Esophagus muscularis mucosa (tissue), 4 donors: ENCODE measurements at regions not wholly inside any gene's neighbourhood (a gene's known extent, or its start where the extent isn't known, plus 50 kb on each side); places are given as distances from the start of the nearest gene placed in this dataset.

Experiments used
- DNase-seq: peaks from one replicate; pipeline ENCODE4 v3.0.0-alpha.2; 2017; ENCODE audit errors: extremely low spot score
- H3K27ac ChIP-seq, 4 donors: fragments of 200-600 bp; sonication (generic); replicated peaks in 1 of 4; 1 replicate in 3 of 4; 2 replicates in 1 of 4; pipeline ENCODE4 v1.5.1; 2016 to 2019; ENCODE audit warnings: mild to moderate bottlenecking in 1 of 4
- H3K27me3 ChIP-seq, 4 donors: fragments of 200-600 bp; sonication (generic); one replicate each; pipeline versions ENCODE4 v1.5.1 to v1.6.0; 2016 to 2019
- H3K36me3 ChIP-seq, 4 donors: fragments of 200-600 bp; sonication (generic); one replicate each; pipeline ENCODE4 v1.5.1; 2016 to 2019
- H3K4me1 ChIP-seq, 4 donors: fragments of 200-600 bp; sonication (generic); one replicate each; pipeline ENCODE4 v1.5.1; 2016 to 2019
- H3K4me3 ChIP-seq, 4 donors: fragments of 200-600 bp; sonication (generic); 1 replicate in 2 of 4; 2 replicates in 2 of 4; pipeline ENCODE4 v1.5.1; 2016 to 2019; ENCODE audit warnings: mild to moderate bottlenecking in 4 of 4, moderate library complexity in 1 of 4
- H3K9me3 ChIP-seq, 4 donors: fragments of 200-600 bp; sonication (generic); 1 replicate in 3 of 4; 2 replicates in 1 of 4; pipeline ENCODE4 v1.5.1; 2016 to 2019
- EP300 ChIP-seq: sonication (generic); formaldehyde crosslinking; IDR thresholded peaks from one replicate; pipeline ENCODE4 v1.6.1; 2017; ENCODE audit warnings: antibody characterized with exemption
- POLR2A ChIP-seq: fragments of 450-650 bp; IDR thresholded peaks from one replicate; pipeline ENCODE4 v1.6.1; 2017; ENCODE audit warnings: antibody characterized with exemption, moderate library complexity, mild to moderate bottlenecking, low read depth
- POLR2AphosphoS5 ChIP-seq, 2 donors: sonication (generic); formaldehyde crosslinking; IDR thresholded peaks; one replicate each; pipeline ENCODE4 v1.6.1; 2017; ENCODE audit warnings: antibody characterized with exemption in 2 of 2
- WGBS: methylation state at CpG from one replicate; pipeline ENCODE4 v1.1.5; 2018; 5-methylcytosine and 5-hydroxymethylcytosine counted together
- intact Hi-C: fragments of 100-400 bp; cut with DNase I; formaldehyde crosslinking; loops from one replicate; pipeline ENCODE4 v1.15.1; 2023
- TF ChIP-seq, protein P1 (sequence below), 3 experiments: fragments of 200-600 bp in 2 of 3; fragments of 450-650 bp in 1 of 3; sonication (generic) in 2 of 3; IDR thresholded peaks; one replicate each; pipeline ENCODE4 v1.5.1; 2017 to 2019; ENCODE audit warnings: antibody characterized with exemption in 3 of 3, mild to moderate bottlenecking in 2 of 3, moderate library complexity in 1 of 3

- Histone ChIP-seq H3K4me3 (no peak overlapping the region), H3K9me3 (no peaks in the 10 kb centered on the region), H3K36me3 (no peaks in the 10 kb centered on the region), H3K4me1 (peaks cover 5 to 41% (median 34%) of the 10 kb centered on the region in 4 donors), H3K27ac (no peak overlapping the region), H3K27me3 (no peaks in the 10 kb centered on the region)
- no peak for TF ChIP-seq EP300
- no peak for TF ChIP-seq POLR2AphosphoS5 (IDR thresholded peaks at IDR 0.05)
- TF ChIP-seq POLR2A = no peak
- TF ChIP-seq, protein P1, sequence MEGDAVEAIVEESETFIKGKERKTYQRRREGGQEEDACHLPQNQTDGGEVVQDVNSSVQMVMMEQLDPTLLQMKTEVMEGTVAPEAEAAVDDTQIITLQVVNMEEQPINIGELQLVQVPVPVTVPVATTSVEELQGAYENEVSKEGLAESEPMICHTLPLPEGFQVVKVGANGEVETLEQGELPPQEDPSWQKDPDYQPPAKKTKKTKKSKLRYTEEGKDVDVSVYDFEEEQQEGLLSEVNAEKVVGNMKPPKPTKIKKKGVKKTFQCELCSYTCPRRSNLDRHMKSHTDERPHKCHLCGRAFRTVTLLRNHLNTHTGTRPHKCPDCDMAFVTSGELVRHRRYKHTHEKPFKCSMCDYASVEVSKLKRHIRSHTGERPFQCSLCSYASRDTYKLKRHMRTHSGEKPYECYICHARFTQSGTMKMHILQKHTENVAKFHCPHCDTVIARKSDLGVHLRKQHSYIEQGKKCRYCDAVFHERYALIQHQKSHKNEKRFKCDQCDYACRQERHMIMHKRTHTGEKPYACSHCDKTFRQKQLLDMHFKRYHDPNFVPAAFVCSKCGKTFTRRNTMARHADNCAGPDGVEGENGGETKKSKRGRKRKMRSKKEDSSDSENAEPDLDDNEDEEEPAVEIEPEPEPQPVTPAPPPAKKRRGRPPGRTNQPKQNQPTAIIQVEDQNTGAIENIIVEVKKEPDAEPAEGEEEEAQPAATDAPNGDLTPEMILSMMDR (IDR thresholded peaks at IDR 0.05) = no peak
- DNase-seq = peak; percentile 60
- 62% methylated on average over 9 of the region's 10 CpGs for WGBS
- intact Hi-C loops = no loop called here
These were observed 178.5 kb upstream of the PITX1 start for GRCh38 chr5:135212361-135213026.

- DNase-seq = no peak
- Histone ChIP-seq H3K36me3 (no peaks in the 10 kb centered on the region), H3K4me1 (peaks cover 5 to 41% (median 34%) of the 10 kb centered on the region in 4 donors), H3K27ac (peak overlapping the region in 2 of 4 donors; percentile 39 to 75), H3K4me3 (no peak overlapping the region), H3K9me3 (no peaks in the 10 kb centered on the region), H3K27me3 (no peaks in the 10 kb centered on the region)
- intact Hi-C loops = no loop called here
- no peak for TF ChIP-seq POLR2A
- TF ChIP-seq, protein P1 (IDR thresholded peaks at IDR 0.05) = no peak
- no peak for TF ChIP-seq POLR2AphosphoS5 (IDR thresholded peaks at IDR 0.05)
- TF ChIP-seq EP300 = no peak
- WGBS = 31% methylated on average over 2 of the region's 2 CpGs
These were observed 177.8 kb upstream of the PITX1 start for GRCh38 chr5:135211791-135212190.

DNA sequence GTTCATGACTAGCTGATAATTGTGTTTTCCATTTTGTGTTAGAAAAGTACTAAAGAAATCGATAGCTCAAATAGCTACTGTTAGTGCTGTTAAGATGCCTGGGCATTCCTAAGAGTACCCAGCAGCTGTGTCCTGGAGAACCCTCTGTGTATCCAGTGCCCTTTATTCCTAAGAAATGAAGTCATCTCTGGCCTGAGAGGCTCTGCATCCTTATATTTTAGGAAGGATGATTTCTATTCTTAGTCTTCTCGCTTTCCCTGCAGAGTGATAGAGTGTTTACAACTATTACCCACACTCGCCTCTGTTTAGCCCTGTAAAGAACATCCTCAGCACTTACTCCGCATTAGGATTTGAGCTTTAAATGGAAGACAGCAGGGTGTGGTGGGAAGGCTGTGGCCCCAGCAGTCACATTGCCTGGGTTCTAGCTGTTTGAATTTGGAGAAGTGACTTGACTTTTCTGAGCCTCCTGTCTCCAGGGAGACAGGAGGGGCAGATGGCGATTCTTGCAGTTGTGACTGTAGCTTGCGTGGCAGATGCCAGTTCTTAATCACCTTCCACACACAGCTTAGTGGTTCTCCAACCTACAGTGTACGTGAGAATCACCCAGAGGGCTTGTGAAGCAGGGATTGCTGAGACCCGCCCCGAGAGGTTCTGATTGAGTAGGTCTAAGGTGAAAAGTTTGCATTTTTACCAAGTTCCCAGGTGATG, 177.2 kb upstream of the PITX1 start:
- 55% methylated on average over 9 of the region's 9 CpGs for WGBS
- Histone ChIP-seq H3K36me3 (no peaks in the 10 kb centered on the region), H3K9me3 (no peaks in the 10 kb centered on the region), H3K27me3 (no peaks in the 10 kb centered on the region), H3K4me1 (peaks cover 5 to 41% (median 34%) of the 10 kb centered on the region in 4 donors), H3K4me3 (no peak overlapping the region), H3K27ac (peak overlapping the region; percentile 35 to 75 (median 50))
- no peak for TF ChIP-seq POLR2A
- intact Hi-C loops = no loop called here
- DNase-seq = peak; percentile 86

DNA sequence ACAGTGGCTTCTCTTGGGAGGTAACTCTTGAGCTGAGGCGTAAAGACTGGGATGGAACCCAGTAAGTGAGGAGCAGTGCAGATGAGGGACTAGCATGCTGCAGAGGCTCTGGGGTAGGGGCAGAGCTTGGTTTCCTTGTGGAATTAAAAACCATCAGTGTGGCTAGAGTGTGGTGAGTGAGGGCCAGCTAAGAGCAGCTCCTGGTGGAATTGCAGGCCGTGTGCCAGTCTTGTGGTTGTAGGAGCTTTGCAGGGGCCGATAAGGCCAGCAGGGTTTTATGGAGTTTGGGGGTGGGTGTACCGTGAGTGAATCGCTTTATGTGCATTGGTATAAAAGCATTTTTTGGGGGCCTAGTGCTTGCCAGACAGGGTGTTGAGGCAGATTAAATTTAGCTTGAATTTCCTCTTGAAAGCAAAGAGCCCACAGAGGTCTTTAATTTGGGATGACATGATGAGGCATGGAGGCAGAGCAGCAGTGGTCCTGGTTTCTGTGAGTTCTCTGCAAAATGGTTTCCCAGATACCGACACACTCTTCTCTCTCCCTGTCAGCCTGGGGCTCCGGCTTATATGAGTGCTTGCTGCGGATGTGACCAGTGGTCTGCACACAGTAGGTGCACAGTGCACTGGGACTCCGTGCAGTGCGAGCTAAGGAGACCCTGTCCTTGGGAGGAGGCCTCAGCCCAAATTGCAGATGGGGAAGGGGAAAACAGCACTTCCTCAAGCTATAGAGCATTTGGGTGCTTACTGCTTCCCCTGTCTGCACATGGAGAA, 176.4 kb upstream of the PITX1 start:
- 94% methylated on average over 10 of the region's 10 CpGs for WGBS
- H3K27me3 ChIP-seq = no peaks in the 10 kb centered on the region

More for the DNA sequence above, 176.4 kb upstream of the PITX1 start:
- peak; percentile 62 for DNase-seq
- Histone ChIP-seq H3K27ac (peak overlapping the region; percentile 35 to 75 (median 50)), H3K9me3 (no peaks in the 10 kb centered on the region), H3K36me3 (no peaks in the 10 kb centered on the region), H3K4me3 (no peak overlapping the region), H3K4me1 (peaks cover 5 to 41% (median 34%) of the 10 kb centered on the region in 4 donors)
- intact Hi-C loops = no loop called here
- TF ChIP-seq POLR2A (no peak), EP300 (no peak), POLR2AphosphoS5 (IDR thresholded peaks at IDR 0.05) (no peak)
- TF ChIP-seq, protein P1 (IDR thresholded peaks at IDR 0.05) = no peak
